Right lobe of liver (tissue), 4 donors: ENCODE measurements at regions not wholly inside any gene's neighbourhood (a gene's known extent, or its start where the extent isn't known, plus 50 kb on each side); places are given as distances from the start of the nearest gene placed in this dataset.

Source experiments
- CTCF ChIP-seq, 4 donors: fragments of 200-600 bp in 3 of 4; fragments of 450-650 bp in 1 of 4; IDR thresholded peaks; one replicate each; pipeline versions ENCODE4 v1.5.1 to v1.8.0; 2016 to 2022; ENCODE audit warnings: antibody characterized with exemption in 4 of 4, mild to moderate bottlenecking in 2 of 4
- POLR2A ChIP-seq: fragments of 450-650 bp; IDR thresholded peaks from one replicate; pipeline ENCODE4 v1.6.1; 2017; ENCODE audit warnings: antibody characterized with exemption, mild to moderate bottlenecking
- donor health status: DM: no; HTN: no; CAD: no.
- donor health status: DM: no; HTN: no; CAD: no.
- donor health status: DM: no; HTN: yes; CAD: no.

- TF ChIP-seq POLR2A: no peak
- no peak for TF ChIP-seq CTCF (IDR thresholded peaks at IDR 0.05)
Measured at GRCh38 chr2:175647058-175647457, 355.0 kb downstream of the LNPK start.
